ENCODE measurements at regions not wholly inside any gene's neighbourhood (a gene's known extent, or its start where the extent isn't known, plus 50 kb on each side); places are given as distances from the start of the nearest gene placed in this dataset.

DNA sequence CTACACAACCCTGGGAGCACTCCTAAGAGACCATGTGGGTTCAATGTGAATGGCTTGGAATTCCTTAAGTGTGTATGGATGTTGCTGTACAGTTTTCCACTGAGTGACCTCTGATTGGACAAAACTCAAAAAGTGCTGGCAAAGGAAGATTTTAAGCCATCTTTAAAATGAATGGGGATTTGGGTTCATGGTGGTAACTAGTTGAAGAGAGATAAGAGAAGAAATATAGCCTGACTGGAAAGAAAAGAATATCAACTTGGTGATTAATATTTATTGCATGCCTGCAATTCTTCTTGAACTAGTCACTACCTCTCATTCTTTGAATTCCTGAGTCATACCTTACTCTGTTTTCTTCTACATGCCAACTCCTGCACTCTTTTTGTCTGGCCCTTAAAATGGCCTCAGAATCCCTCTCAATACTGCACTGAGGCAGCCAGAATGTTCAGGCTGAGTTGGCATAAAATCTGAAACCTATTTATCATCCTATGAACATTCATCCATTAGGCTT, 124.7 kb downstream of the RPL22L1 start:
- Histone ChIP-seq H3K4me1 (ENCODE audit: control insufficient read depth, insufficient read depth, low read length) (peaks cover 5% of the 10 kb centered on the region; the same call in 1 of the 2 replicates), H3K27me3 (ENCODE audit: control insufficient read depth, insufficient read depth, low read length) (no peaks in the 10 kb centered on the region), H3K36me3 (ENCODE audit: control insufficient read depth, insufficient read depth, low read length) (no peaks in the 10 kb centered on the region), H3K4me3 (ENCODE audit: low read depth in 2 of 2, low read length in 2 of 2) (no peak overlapping the region), H3K9me3 (ENCODE audit: control insufficient read depth, insufficient read depth, low read depth, low read length) (no peaks in the 10 kb centered on the region; the same call in 1 of the 2 replicates), H3K27ac (ENCODE audit: low read length) (peak overlapping the region; percentile 60)
- TF ChIP-seq SIN3A (IDR thresholded peaks at IDR 0.05; ENCODE audit: borderline replicate concordance, insufficient read depth, low read depth, low read length) (no peak), TCF7L2 (IDR thresholded peaks at IDR 0.05; ENCODE audit: low read depth, low read length) (no peak), POLR2AphosphoS5 (IDR thresholded peaks at IDR 0.05; ENCODE audit: low read depth, low read length) (no peak)
- TF ChIP-seq, protein P1, sequence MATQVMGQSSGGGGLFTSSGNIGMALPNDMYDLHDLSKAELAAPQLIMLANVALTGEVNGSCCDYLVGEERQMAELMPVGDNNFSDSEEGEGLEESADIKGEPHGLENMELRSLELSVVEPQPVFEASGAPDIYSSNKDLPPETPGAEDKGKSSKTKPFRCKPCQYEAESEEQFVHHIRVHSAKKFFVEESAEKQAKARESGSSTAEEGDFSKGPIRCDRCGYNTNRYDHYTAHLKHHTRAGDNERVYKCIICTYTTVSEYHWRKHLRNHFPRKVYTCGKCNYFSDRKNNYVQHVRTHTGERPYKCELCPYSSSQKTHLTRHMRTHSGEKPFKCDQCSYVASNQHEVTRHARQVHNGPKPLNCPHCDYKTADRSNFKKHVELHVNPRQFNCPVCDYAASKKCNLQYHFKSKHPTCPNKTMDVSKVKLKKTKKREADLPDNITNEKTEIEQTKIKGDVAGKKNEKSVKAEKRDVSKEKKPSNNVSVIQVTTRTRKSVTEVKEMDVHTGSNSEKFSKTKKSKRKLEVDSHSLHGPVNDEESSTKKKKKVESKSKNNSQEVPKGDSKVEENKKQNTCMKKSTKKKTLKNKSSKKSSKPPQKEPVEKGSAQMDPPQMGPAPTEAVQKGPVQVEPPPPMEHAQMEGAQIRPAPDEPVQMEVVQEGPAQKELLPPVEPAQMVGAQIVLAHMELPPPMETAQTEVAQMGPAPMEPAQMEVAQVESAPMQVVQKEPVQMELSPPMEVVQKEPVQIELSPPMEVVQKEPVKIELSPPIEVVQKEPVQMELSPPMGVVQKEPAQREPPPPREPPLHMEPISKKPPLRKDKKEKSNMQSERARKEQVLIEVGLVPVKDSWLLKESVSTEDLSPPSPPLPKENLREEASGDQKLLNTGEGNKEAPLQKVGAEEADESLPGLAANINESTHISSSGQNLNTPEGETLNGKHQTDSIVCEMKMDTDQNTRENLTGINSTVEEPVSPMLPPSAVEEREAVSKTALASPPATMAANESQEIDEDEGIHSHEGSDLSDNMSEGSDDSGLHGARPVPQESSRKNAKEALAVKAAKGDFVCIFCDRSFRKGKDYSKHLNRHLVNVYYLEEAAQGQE (IDR thresholded peaks at IDR 0.05; ENCODE audit: insufficient read depth in 1 of 2, low read depth in 2 of 2, low read length in 1 of 2), result no peak
- TF ChIP-seq, protein P2, sequence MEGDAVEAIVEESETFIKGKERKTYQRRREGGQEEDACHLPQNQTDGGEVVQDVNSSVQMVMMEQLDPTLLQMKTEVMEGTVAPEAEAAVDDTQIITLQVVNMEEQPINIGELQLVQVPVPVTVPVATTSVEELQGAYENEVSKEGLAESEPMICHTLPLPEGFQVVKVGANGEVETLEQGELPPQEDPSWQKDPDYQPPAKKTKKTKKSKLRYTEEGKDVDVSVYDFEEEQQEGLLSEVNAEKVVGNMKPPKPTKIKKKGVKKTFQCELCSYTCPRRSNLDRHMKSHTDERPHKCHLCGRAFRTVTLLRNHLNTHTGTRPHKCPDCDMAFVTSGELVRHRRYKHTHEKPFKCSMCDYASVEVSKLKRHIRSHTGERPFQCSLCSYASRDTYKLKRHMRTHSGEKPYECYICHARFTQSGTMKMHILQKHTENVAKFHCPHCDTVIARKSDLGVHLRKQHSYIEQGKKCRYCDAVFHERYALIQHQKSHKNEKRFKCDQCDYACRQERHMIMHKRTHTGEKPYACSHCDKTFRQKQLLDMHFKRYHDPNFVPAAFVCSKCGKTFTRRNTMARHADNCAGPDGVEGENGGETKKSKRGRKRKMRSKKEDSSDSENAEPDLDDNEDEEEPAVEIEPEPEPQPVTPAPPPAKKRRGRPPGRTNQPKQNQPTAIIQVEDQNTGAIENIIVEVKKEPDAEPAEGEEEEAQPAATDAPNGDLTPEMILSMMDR (IDR thresholded peaks at IDR 0.05), result no peak
- no TSS peak for BruUV-seq (replicated peaks)
- DNase-seq (ENCODE audit: low read depth, low spot score) (no peak), ATAC-seq (peak; percentile 83)
- ChIA-PET POLR2A (no interaction called here), CTCF (no interaction called here)
- in situ Hi-C loops (cut with HindIII; ENCODE audit: low pct_unique_long_range_greater_than_20kb, low sequenced_read_pairs) (no loop called here), intact Hi-C loops (cut with micrococcal nuclease; ENCODE audit: unreplicated experiment) (no loop called here)

DNA sequence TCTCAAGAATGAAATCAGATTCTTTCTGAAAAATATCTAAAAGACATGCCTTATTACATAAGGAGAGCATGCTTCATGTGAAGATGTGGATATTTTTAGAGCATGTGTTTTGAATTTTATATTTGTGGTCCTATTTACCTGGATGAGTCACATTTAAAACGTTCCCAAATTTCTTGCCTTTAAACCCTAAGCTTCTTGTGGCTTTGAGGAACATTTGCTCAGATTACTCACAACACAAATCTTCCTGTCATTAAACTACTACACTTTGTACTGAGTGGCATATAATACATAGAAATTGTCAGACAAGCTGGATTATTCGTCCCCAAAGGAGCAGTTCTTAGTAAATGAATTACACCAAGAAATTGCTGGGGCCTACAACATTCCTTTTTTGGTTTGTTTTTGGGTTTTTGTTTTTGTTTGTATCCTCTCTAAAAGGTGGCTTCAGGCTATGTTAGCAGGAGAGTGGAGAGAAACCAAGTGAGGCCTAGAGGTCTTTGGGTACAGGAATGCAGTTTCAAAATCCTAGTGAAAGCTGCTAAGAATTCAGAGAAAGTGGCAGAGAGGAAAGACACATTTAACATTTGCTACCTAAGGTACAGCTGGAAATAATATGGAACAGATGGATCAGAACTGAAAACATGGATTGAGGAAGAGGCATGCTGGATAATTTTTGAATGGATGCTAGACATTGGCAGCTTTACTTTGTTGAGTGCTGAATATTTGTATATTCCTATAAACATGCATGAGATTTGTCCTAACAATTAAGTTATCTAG, 128.1 kb downstream of the RPL22L1 start:
- ChIA-PET POLR2A (no interaction called here), CTCF (no interaction called here)
- Histone ChIP-seq H3K4me1 (ENCODE audit: control insufficient read depth, insufficient read depth, low read length) (peaks cover 5% of the 10 kb centered on the region; the same call in 1 of the 2 replicates), H3K9me3 (ENCODE audit: control insufficient read depth, insufficient read depth, low read depth, low read length) (no peaks in the 10 kb centered on the region; the same call in 1 of the 2 replicates), H3K4me3 (ENCODE audit: low read depth in 2 of 2, low read length in 2 of 2) (no peak overlapping the region), H3K27me3 (ENCODE audit: control insufficient read depth, insufficient read depth, low read length) (no peaks in the 10 kb centered on the region), H3K36me3 (ENCODE audit: control insufficient read depth, insufficient read depth, low read length) (no peaks in the 10 kb centered on the region), H3K27ac (ENCODE audit: low read length) (peak overlapping the region; percentile 30; the same call in 1 of the 2 replicates)
- ATAC-seq, result no peak
- no peak for DNase-seq (ENCODE audit: low read depth, low spot score)
- BruUV-seq (replicated peaks), result no TSS peak
- TF ChIP-seq, protein P2 (IDR thresholded peaks at IDR 0.05), result no peak
- TF ChIP-seq, protein P1 (IDR thresholded peaks at IDR 0.05; ENCODE audit: insufficient read depth in 1 of 2, low read depth in 2 of 2, low read length in 1 of 2), result no peak
- TF ChIP-seq TCF7L2 (IDR thresholded peaks at IDR 0.05; ENCODE audit: low read depth, low read length), result no peak
- TF ChIP-seq POLR2AphosphoS5 (IDR thresholded peaks at IDR 0.05; ENCODE audit: low read depth, low read length), result no peak
- TF ChIP-seq SIN3A (IDR thresholded peaks at IDR 0.05; ENCODE audit: borderline replicate concordance, insufficient read depth, low read depth, low read length), result no peak
- intact Hi-C loops (cut with micrococcal nuclease; ENCODE audit: unreplicated experiment) (no loop called here), in situ Hi-C loops (cut with HindIII; ENCODE audit: low pct_unique_long_range_greater_than_20kb, low sequenced_read_pairs) (no loop called here)

Data from Panc1 (cell line).